GM21390 (cell line): ENCODE measurements at regions not wholly inside any gene's neighbourhood (a gene's known extent, or its start where the extent isn't known, plus 50 kb on each side); places are given as distances from the start of the nearest gene placed in this dataset.

ENCODE experiments used
- ATAC-seq: cut with Tn5 transposase; IDR thresholded peaks from one replicate; pipeline ENCODE4 v1.9.1; 2021; ENCODE audit not compliant: unreplicated experiment

- ATAC-seq = no peak
Measured at GRCh38 chr10:4503076-4503475, 322.9 kb upstream of the AKR1E2 start.

- no peak for ATAC-seq
Measured at GRCh38 chr10:4501306-4501705, 324.7 kb upstream of the AKR1E2 start.

- ATAC-seq = no peak
Measured at GRCh38 chr10:4498711-4499251, 327.2 kb upstream of the AKR1E2 start.

GRCh38 chr10:4494551-4494950, 331.5 kb upstream of the AKR1E2 start:
- no peak for ATAC-seq

GRCh38 chr10:4492202-4492601, 333.8 kb upstream of the AKR1E2 start:
- no peak for ATAC-seq

- ATAC-seq = no peak
Measured at GRCh38 chr10:4488904-4489303, 337.1 kb upstream of the AKR1E2 start.

- no peak for ATAC-seq
Measured at GRCh38 chr10:4485636-4486035, 340.4 kb upstream of the AKR1E2 start.

GRCh38 chr10:4483811-4484210, 342.2 kb upstream of the AKR1E2 start:
- ATAC-seq = no peak

- ATAC-seq = no peak
Measured at GRCh38 chr10:4482659-4483058, 343.3 kb upstream of the AKR1E2 start.

- no peak for ATAC-seq
Measured at GRCh38 chr10:4481192-4481591, 344.8 kb upstream of the AKR1E2 start.

GRCh38 chr10:4479342-4479741, 346.7 kb upstream of the AKR1E2 start:
- no peak for ATAC-seq

- ATAC-seq = no peak
Measured at GRCh38 chr10:4477664-4478063, 348.3 kb upstream of the AKR1E2 start.

GRCh38 chr10:4475827-4476490, 350.0 kb upstream of the AKR1E2 start:
- no peak for ATAC-seq

GRCh38 chr10:4474829-4475228, 351.2 kb upstream of the AKR1E2 start:
- ATAC-seq = no peak

- ATAC-seq = no peak
Measured at GRCh38 chr10:4473977-4474376, 352.0 kb upstream of the AKR1E2 start.

GRCh38 chr10:4472190-4472904, 353.7 kb upstream of the AKR1E2 start:
- no peak for ATAC-seq

GRCh38 chr10:4470231-4470835, 355.7 kb upstream of the AKR1E2 start:
- no peak for ATAC-seq

- ATAC-seq = no peak
Measured at GRCh38 chr10:4467481-4467880, 358.5 kb upstream of the AKR1E2 start.

- ATAC-seq = no peak
Measured at GRCh38 chr10:4460267-4460666, 365.7 kb upstream of the AKR1E2 start.

- no peak for ATAC-seq
Measured at GRCh38 chr10:4459531-4459930, 366.5 kb upstream of the AKR1E2 start.

- no peak for ATAC-seq
Measured at GRCh38 chr10:4457597-4457996, 368.4 kb upstream of the AKR1E2 start.

- no peak for ATAC-seq
Measured at GRCh38 chr10:4456776-4457175, 369.2 kb upstream of the AKR1E2 start.
